HUES48 (cell line): ENCODE measurements at regions not wholly inside any gene's neighbourhood (a gene's known extent, or its start where the extent isn't known, plus 50 kb on each side); places are given as distances from the start of the nearest gene placed in this dataset.

ENCODE experiments used
- H3K27ac ChIP-seq: one replicate; pipeline ENCODE4 v1.7.0; 2013; ENCODE audit warnings: low read depth, low read length, inconsistent platforms
- H3K27me3 ChIP-seq: 2 replicates; pipeline ENCODE4 v1.6.1; 2013; ENCODE audit warnings: mild to moderate bottlenecking, low read length; ENCODE audit not compliant: control insufficient read depth, insufficient read depth
- H3K36me3 ChIP-seq: 2 replicates; pipeline ENCODE4 v1.6.1; 2013; ENCODE audit warnings: low read length; ENCODE audit not compliant: control insufficient read depth, insufficient read depth
- H3K4me1 ChIP-seq: 2 replicates; pipeline ENCODE4 v1.6.1; 2013; ENCODE audit warnings: mild to moderate bottlenecking, low read length; ENCODE audit not compliant: control insufficient read depth, insufficient read depth
- H3K4me3 ChIP-seq: 2 replicates; pipeline ENCODE4 v1.5.1; 2013; ENCODE audit warnings: mild to moderate bottlenecking, low read depth, low read length
- H3K9ac ChIP-seq: 2 replicates; pipeline ENCODE4 v1.6.1; 2013; ENCODE audit warnings: mild to moderate bottlenecking, low read depth, low read length, moderate library complexity
- H3K9me3 ChIP-seq: 2 replicates; pipeline ENCODE4 v1.6.1; 2013; ENCODE audit warnings: low read length; ENCODE audit not compliant: control insufficient read depth, insufficient read depth

- Histone ChIP-seq H3K36me3 (no peaks in the 10 kb centered on the region), H3K27ac (no peak overlapping the region), H3K4me1 (peaks cover 10% of the 10 kb centered on the region; the same call in 1 of the 2 replicates), H3K9ac (no peak overlapping the region), H3K9me3 (peaks cover 7% of the 10 kb centered on the region; the same call in 1 of the 2 replicates), H3K4me3 (no peak overlapping the region), H3K27me3 (no peaks in the 10 kb centered on the region)
Observed at GRCh38 chr2:122740594-122740948, 985.1 kb downstream of the TSN start.

- H3K27ac ChIP-seq = no peak overlapping the region
- peaks cover 7% of the 10 kb centered on the region; the same call in 1 of the 2 replicates for H3K9me3 ChIP-seq
- no peak overlapping the region for H3K9ac ChIP-seq
- H3K27me3 ChIP-seq = no peaks in the 10 kb centered on the region
- H3K4me1 ChIP-seq = peaks cover 10% of the 10 kb centered on the region; the same call in 1 of the 2 replicates
- H3K4me3 ChIP-seq = no peak overlapping the region
- no peaks in the 10 kb centered on the region for H3K36me3 ChIP-seq
Observed at GRCh38 chr2:122741403-122741802, 986.0 kb downstream of the TSN start.

GRCh38 chr2:122743021-122743675 is 987.7 kb downstream of the TSN start:
- Histone ChIP-seq H3K9ac (no peak overlapping the region), H3K36me3 (no peaks in the 10 kb centered on the region), H3K4me3 (no peak overlapping the region), H3K27ac (no peak overlapping the region), H3K27me3 (no peaks in the 10 kb centered on the region), H3K9me3 (peaks cover 3% of the 10 kb centered on the region; the same call in 1 of the 2 replicates), H3K4me1 (peaks cover 12% of the 10 kb centered on the region; the same call in 1 of the 2 replicates)

GRCh38 chr2:122745603-122746002 is 990.2 kb downstream of the TSN start:
- Histone ChIP-seq H3K36me3 (no peaks in the 10 kb centered on the region), H3K27ac (no peak overlapping the region), H3K4me3 (no peak overlapping the region), H3K27me3 (no peaks in the 10 kb centered on the region), H3K4me1 (peaks cover 17% of the 10 kb centered on the region; the same call in 1 of the 2 replicates), H3K9me3 (no peaks in the 10 kb centered on the region), H3K9ac (no peak overlapping the region)

GRCh38 chr2:122747670-122748069 is 992.2 kb downstream of the TSN start:
- H3K4me3 ChIP-seq = no peak overlapping the region
- no peaks in the 10 kb centered on the region for H3K9me3 ChIP-seq
- peaks cover 22% of the 10 kb centered on the region for H3K4me1 ChIP-seq
- no peaks in the 10 kb centered on the region for H3K27me3 ChIP-seq
- no peak overlapping the region for H3K9ac ChIP-seq
- H3K36me3 ChIP-seq = no peaks in the 10 kb centered on the region
- no peak overlapping the region for H3K27ac ChIP-seq

GRCh38 chr2:122748552-122749011 is 993.1 kb downstream of the TSN start:
- no peaks in the 10 kb centered on the region for H3K9me3 ChIP-seq
- H3K27me3 ChIP-seq = no peaks in the 10 kb centered on the region
- H3K36me3 ChIP-seq = no peaks in the 10 kb centered on the region
- peaks cover 22% of the 10 kb centered on the region for H3K4me1 ChIP-seq
- no peak overlapping the region for H3K9ac ChIP-seq
- no peak overlapping the region for H3K27ac ChIP-seq
- H3K4me3 ChIP-seq = no peak overlapping the region

- Histone ChIP-seq H3K27me3 (no peaks in the 10 kb centered on the region), H3K36me3 (no peaks in the 10 kb centered on the region), H3K4me3 (no peak overlapping the region), H3K4me1 (peaks cover 17% of the 10 kb centered on the region), H3K9me3 (no peaks in the 10 kb centered on the region), H3K9ac (no peak overlapping the region), H3K27ac (no peak overlapping the region)
Observed at GRCh38 chr2:122749405-122749804, 994.0 kb downstream of the TSN start.

- H3K9ac ChIP-seq = no peak overlapping the region
- H3K9me3 ChIP-seq = no peaks in the 10 kb centered on the region
- no peaks in the 10 kb centered on the region for H3K36me3 ChIP-seq
- no peak overlapping the region for H3K4me3 ChIP-seq
- H3K27ac ChIP-seq = no peak overlapping the region
- H3K27me3 ChIP-seq = no peaks in the 10 kb centered on the region
- peaks cover 12% of the 10 kb centered on the region for H3K4me1 ChIP-seq
Observed at GRCh38 chr2:122750095-122750494, 994.6 kb downstream of the TSN start.

- Histone ChIP-seq H3K9ac (no peak overlapping the region), H3K4me3 (no peak overlapping the region), H3K9me3 (no peaks in the 10 kb centered on the region), H3K27me3 (no peaks in the 10 kb centered on the region), H3K27ac (no peak overlapping the region), H3K4me1 (peaks cover 12% of the 10 kb centered on the region), H3K36me3 (no peaks in the 10 kb centered on the region)
Observed at GRCh38 chr2:122750808-122751207, 995.4 kb downstream of the TSN start.

GRCh38 chr2:122753336-122753735 is 997.9 kb downstream of the TSN start:
- Histone ChIP-seq H3K4me1 (peaks cover 8% of the 10 kb centered on the region), H3K9ac (no peak overlapping the region), H3K27ac (no peak overlapping the region), H3K27me3 (no peaks in the 10 kb centered on the region), H3K9me3 (no peaks in the 10 kb centered on the region), H3K36me3 (no peaks in the 10 kb centered on the region), H3K4me3 (no peak overlapping the region)

GRCh38 chr2:122754561-122754960 is 999.1 kb downstream of the TSN start:
- no peaks in the 10 kb centered on the region for H3K27me3 ChIP-seq
- H3K9me3 ChIP-seq = no peaks in the 10 kb centered on the region
- H3K36me3 ChIP-seq = no peaks in the 10 kb centered on the region
- H3K27ac ChIP-seq = no peak overlapping the region
- peaks cover 5% of the 10 kb centered on the region for H3K4me1 ChIP-seq
- no peak overlapping the region for H3K4me3 ChIP-seq
- no peak overlapping the region for H3K9ac ChIP-seq
